ENCODE measurements at regions not wholly inside any gene's neighbourhood (a gene's known extent, or its start where the extent isn't known, plus 50 kb on each side); places are given as distances from the start of the nearest gene placed in this dataset.

DNA sequence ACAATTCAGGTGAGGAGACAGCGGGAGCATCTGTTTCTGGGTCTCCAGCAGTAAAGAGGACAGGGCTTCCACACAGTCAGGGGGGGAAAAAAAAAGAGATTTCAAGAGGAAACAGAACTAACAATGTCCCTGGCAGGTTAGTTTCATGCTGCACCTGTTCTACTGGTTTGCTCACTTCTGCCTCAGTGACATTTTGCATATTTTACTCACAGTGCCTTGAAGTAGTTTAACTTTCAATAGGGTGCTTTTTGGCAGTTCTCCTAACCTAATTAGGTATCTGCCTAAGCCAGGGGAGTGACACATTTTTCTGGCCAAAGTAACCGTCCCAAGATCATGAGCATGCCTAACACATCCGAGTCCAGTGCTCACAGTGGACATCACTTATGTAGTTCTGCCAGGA lies 109.0 kb upstream of the ALK start:
- ChIA-PET CTCF (interaction anchor here (1.0 to 1.4 kb wide), 2 partner anchors 25 to 108 kb away, joined by 3 read pairs; no protein-coding TSS in a partner anchor), POLR2A (no interaction called here)
- TF ChIP-seq, protein P1, sequence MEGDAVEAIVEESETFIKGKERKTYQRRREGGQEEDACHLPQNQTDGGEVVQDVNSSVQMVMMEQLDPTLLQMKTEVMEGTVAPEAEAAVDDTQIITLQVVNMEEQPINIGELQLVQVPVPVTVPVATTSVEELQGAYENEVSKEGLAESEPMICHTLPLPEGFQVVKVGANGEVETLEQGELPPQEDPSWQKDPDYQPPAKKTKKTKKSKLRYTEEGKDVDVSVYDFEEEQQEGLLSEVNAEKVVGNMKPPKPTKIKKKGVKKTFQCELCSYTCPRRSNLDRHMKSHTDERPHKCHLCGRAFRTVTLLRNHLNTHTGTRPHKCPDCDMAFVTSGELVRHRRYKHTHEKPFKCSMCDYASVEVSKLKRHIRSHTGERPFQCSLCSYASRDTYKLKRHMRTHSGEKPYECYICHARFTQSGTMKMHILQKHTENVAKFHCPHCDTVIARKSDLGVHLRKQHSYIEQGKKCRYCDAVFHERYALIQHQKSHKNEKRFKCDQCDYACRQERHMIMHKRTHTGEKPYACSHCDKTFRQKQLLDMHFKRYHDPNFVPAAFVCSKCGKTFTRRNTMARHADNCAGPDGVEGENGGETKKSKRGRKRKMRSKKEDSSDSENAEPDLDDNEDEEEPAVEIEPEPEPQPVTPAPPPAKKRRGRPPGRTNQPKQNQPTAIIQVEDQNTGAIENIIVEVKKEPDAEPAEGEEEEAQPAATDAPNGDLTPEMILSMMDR (IDR thresholded peaks at IDR 0.05; ENCODE audit: control extremely low read depth, extremely low read depth, low read depth, missing control alignments) = no peak
- no peak for DNase-seq (ENCODE audit: extremely low spot score)

DNA sequence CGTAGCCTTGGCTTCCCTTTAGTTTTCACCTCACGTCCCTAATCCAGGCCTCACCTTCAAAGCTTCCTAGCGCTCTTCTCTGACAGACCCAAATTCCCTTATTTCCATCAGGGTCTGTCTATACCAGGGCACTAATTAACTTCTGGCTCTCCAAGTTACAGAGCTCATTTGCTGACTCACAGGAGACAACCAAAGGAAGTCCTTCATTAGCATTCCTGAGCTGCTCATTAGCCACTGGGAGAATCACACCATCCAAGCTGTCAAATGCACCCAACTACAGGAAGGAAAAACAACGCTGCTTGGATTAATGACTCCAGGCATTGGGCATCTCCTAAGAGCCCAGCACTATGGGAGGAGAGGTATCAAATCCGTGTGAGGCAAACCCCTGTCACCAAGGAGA lies 109.8 kb upstream of the ALK start:
- no peak for DNase-seq (ENCODE audit: extremely low spot score)
- POLR2A ChIA-PET = no interaction called here
- CTCF ChIA-PET = interaction anchor here (1.0 to 1.4 kb wide), 2 partner anchors 26 to 109 kb away, joined by 3 read pairs; no protein-coding TSS in a partner anchor
- TF ChIP-seq, protein P1 (IDR thresholded peaks at IDR 0.05; ENCODE audit: control extremely low read depth, extremely low read depth, low read depth, missing control alignments) = no peak

DNA sequence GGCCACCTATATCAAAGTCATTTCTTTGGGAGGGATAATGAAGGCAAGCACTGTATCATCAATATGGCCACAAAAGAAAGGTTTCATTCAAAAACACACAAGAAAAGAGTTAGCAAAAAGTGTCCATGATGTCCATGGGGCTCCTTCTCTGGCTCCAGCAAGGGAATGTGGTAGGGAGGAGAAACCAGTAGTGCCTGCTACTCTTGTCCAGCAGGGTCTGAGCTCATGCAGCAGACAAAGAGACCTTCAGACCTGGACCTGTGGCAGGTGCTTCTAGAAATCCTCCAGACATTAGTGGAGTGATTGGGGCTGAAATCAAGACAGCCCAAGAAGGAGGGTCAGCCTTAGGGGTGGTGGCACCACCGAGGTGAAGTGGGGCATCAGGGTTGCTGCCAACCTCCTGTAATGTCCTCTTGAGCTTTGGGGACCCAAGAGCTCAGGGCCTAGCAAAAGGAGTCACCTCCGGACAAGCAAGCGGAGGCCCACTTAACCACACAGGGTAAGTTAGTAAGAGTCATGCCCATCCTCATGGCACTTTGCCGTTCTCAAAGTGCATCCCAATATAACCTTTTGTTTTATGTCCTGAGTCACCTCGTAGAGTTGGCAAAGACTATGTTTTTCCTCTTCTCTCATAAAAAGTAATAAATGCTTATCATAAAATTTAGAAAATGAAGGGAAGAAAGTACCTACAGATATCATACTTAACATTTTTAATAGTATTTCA lies 112.6 kb upstream of the YPEL5 start:
- POLR2A ChIA-PET = no interaction called here
- CTCF ChIA-PET = interaction anchor here (0.6 kb wide), 1 partner anchor 112 kb away, joined by 3 read pairs; no protein-coding TSS in a partner anchor
- TF ChIP-seq, protein P1 (IDR thresholded peaks at IDR 0.05; ENCODE audit: control extremely low read depth, extremely low read depth, low read depth, missing control alignments) = no peak
- DNase-seq (ENCODE audit: extremely low spot score) = no peak

DNA sequence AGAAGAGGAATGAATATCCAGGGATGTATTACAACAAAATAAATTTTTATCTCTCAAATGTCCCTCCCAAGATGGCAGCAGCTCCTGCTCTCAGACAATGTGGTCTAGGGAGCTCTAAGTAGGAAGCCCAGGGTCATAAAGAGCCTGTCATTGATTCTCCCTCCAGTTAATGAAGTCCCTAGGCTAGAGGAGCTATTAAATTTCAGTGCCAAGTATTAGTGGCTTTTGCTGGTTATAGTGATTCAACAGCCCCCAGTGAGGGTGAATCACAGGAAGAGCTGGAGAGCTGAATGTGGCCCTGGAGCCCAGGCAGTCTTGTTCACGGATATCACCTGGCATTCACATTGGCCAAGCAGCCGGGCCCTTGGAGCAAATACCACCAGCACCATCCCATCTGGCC lies 109.8 kb upstream of the YPEL5 start:
- ChIA-PET CTCF (interaction anchor here (1.0 to 1.5 kb wide), 3 partner anchors 10 to 16 kb away, joined by 3 to 7 read pairs (median 5); no protein-coding TSS in a partner anchor), POLR2A (no interaction called here)
- TF ChIP-seq, protein P1 (IDR thresholded peaks at IDR 0.05; ENCODE audit: control extremely low read depth, extremely low read depth, low read depth, missing control alignments) = no peak

DNA sequence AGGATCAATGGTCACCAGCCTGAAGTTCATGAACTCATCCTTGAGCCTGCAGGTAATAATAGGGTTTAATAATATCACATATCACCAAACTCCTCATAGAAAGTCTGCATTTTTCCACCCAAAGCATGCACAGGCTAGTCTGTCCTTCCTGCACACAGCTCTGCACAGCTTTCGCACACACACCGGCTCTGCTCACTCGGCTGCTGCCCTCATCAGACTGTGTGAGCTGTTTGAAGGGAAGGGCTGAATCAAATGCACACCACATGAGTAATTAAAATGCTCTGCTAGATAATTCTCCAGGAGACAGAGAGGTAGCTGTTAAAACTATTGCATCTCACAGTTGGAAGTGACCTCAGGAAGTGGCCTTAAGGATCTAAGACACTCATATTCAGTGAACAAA lies 108.4 kb upstream of the YPEL5 start:
- CTCF ChIA-PET = interaction anchor here (1.1 kb wide), 1 partner anchor 115 kb away, joined by 3 read pairs; no protein-coding TSS in a partner anchor
- DNase-seq (ENCODE audit: extremely low spot score) = no peak
- TF ChIP-seq, protein P1 (IDR thresholded peaks at IDR 0.05; ENCODE audit: control extremely low read depth, extremely low read depth, low read depth, missing control alignments) = no peak
- POLR2A ChIA-PET = no interaction called here

More for the DNA sequence above, 109.8 kb upstream of the YPEL5 start:
- no peak for DNase-seq (ENCODE audit: extremely low spot score)

DNA sequence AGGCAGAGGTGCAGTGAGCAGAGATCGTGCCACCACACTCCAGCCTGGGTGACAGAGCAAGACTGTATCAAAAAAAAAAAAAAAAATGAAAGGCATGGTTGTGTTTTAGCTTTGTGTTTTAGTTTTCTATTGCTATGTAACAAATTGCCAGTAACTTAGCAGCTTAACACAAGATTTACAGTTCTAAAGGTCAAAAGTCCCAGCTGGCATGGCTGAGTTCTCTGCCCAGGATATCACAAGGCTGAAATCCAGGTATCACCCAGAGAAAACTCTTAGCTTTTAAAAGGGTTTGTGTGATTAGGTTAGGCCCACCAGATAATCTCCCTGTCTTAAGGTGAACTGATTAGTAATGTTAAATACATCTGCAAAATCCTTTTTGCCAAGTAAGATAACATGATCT lies 107.7 kb upstream of the YPEL5 start:
- CTCF ChIA-PET = interaction anchor here (1.1 kb wide), 1 partner anchor 116 kb away, joined by 3 read pairs; no protein-coding TSS in a partner anchor
- POLR2A ChIA-PET = no interaction called here
- no peak for DNase-seq (ENCODE audit: extremely low spot score)
- TF ChIP-seq, protein P1 (IDR thresholded peaks at IDR 0.05; ENCODE audit: control extremely low read depth, extremely low read depth, low read depth, missing control alignments) = no peak

All from GM10248 (cell line).